ENCODE measurements at regions not wholly inside any gene's neighbourhood (a gene's known extent, or its start where the extent isn't known, plus 50 kb on each side); places are given as distances from the start of the nearest gene placed in this dataset.
"Not testable (repeated sequence)": the region's sequence is repeated elsewhere in the genome, so short reads cannot be mapped to it uniquely, and the experiment has no call there.

DNA sequence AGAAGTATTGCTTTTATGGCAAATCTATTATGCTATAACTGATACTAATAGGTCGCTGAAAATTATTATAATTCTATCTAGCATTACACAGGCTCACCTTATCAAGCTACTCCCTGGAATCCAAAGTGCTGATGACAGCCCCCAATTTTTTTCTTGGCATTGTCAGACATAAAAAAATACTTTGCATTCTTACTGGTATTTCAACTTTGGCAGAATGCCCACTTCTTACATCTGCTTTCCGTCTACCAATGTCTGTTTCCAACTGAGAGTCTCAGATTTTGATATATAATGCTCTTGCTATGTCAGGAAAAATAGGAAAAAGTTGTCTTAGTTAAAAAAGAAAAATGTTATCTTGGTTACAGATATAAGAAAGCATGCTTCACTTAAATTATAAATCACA lies 615.4 kb downstream of the C12orf50 start:
- DNase-seq (no peak), ATAC-seq (no peak)
- Mint-ChIP-seq H3K27ac (no peak overlapping the region), H3K27me3 (no peaks in the 10 kb centered on the region), H3K9me3 (peaks cover 12% of the 10 kb centered on the region), H3K4me3 (no peak overlapping the region), H3K4me1 (ENCODE audit: low read depth) (no peaks in the 10 kb centered on the region), H3K36me3 (ENCODE audit: low read depth) (no peaks in the 10 kb centered on the region)
- ChIA-PET CTCF (no interaction called here), POLR2A (no interaction called here)
- intact Hi-C loops (cut with micrococcal nuclease): no loop called here
- TF ChIP-seq, protein P1, sequence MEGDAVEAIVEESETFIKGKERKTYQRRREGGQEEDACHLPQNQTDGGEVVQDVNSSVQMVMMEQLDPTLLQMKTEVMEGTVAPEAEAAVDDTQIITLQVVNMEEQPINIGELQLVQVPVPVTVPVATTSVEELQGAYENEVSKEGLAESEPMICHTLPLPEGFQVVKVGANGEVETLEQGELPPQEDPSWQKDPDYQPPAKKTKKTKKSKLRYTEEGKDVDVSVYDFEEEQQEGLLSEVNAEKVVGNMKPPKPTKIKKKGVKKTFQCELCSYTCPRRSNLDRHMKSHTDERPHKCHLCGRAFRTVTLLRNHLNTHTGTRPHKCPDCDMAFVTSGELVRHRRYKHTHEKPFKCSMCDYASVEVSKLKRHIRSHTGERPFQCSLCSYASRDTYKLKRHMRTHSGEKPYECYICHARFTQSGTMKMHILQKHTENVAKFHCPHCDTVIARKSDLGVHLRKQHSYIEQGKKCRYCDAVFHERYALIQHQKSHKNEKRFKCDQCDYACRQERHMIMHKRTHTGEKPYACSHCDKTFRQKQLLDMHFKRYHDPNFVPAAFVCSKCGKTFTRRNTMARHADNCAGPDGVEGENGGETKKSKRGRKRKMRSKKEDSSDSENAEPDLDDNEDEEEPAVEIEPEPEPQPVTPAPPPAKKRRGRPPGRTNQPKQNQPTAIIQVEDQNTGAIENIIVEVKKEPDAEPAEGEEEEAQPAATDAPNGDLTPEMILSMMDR (IDR thresholded peaks at IDR 0.05): no peak

DNA sequence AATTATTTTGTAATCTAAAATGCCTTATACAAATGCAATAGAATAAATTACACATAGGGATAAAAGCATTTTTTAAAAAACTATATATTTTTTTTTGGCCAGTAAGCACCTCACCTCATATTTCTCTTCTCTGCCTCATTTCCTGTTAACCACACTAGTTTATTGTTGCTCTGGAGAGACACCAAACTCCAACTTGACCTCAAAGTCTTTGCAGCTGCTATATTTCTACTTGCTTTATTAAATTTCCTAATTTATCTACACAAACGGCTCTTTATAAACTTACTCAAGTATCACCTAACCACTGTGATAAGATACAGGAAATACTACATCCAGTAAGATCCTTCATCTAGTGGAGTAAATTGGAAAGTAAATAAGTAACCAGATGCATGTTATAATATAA lies 622.3 kb downstream of the C12orf50 start:
- H3K4me3 Mint-ChIP-seq: no peak overlapping the region
- H3K4me1 Mint-ChIP-seq (ENCODE audit: low read depth): no peaks in the 10 kb centered on the region
- DNase-seq (no peak), ATAC-seq (no peak)
- no peak overlapping the region for H3K27ac Mint-ChIP-seq
- no peaks in the 10 kb centered on the region for H3K27me3 Mint-ChIP-seq
- TF ChIP-seq, protein P1 (IDR thresholded peaks at IDR 0.05): no peak
- ChIA-PET CTCF (no interaction called here), POLR2A (no interaction called here)
- intact Hi-C loops (cut with micrococcal nuclease): no loop called here
- peaks cover 8% of the 10 kb centered on the region for H3K9me3 Mint-ChIP-seq
- no peaks in the 10 kb centered on the region for H3K36me3 Mint-ChIP-seq (ENCODE audit: low read depth)

DNA sequence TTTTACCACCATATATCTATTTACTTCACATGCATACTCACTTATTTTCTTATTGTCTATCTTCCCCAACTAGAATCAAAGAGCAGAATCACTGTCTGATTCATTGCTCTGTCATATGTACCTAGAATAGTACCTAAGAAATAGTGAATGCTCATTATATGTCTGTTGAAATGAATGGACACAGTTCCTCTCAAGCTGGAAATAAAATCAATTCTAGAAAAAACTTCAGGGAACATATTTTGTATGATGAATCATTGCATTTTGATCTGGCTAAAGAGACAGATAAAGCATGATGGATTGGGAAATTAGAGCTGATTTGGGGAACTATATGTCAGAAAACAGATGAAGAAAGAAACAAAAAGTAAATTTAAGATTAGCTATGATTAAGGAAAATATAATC lies 623.3 kb downstream of the C12orf50 start:
- DNase-seq (no peak), ATAC-seq (no peak)
- intact Hi-C loops (cut with micrococcal nuclease): no loop called here
- TF ChIP-seq, protein P1 (IDR thresholded peaks at IDR 0.05): no peak
- ChIA-PET CTCF (no interaction called here), POLR2A (no interaction called here)
- no peaks in the 10 kb centered on the region for H3K4me1 Mint-ChIP-seq (ENCODE audit: low read depth)
- H3K36me3 Mint-ChIP-seq (ENCODE audit: low read depth): no peaks in the 10 kb centered on the region
- H3K4me3 Mint-ChIP-seq: no peak overlapping the region
- H3K27ac Mint-ChIP-seq: no peak overlapping the region
- H3K9me3 Mint-ChIP-seq: peaks cover 7% of the 10 kb centered on the region
- no peaks in the 10 kb centered on the region for H3K27me3 Mint-ChIP-seq

DNA sequence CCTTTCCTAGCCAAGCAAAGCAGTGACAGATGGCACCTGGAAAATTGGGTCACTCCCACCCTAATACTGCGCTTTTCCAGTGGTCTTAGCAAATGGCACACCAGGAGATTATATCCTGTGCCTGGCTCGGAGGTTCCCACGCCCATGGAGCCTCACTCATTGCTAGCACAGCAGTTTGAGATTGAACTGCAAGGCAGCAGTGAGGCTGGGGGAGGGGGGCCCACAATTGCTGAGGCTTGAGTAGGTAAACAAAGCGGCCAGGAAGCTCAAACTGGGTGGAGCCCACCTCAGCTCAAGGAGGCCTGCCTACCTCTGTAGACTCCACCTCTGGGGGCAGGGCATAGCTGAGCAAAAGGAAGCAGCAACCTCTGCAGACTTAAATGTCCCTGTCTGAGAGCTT lies 635.0 kb downstream of the C12orf50 start:
- ATAC-seq; POLR2A ChIA-PET; H3K4me3 Mint-ChIP-seq; CTCF ChIA-PET; DNase-seq; H3K27ac Mint-ChIP-seq; intact Hi-C loops (cut with micrococcal nuclease); H3K27me3 Mint-ChIP-seq; H3K36me3 Mint-ChIP-seq (ENCODE audit: low read depth); H3K4me1 Mint-ChIP-seq (ENCODE audit: low read depth): not testable (repeated sequence)
- H3K9me3 Mint-ChIP-seq: peaks cover 14% of the 10 kb centered on the region

DNA sequence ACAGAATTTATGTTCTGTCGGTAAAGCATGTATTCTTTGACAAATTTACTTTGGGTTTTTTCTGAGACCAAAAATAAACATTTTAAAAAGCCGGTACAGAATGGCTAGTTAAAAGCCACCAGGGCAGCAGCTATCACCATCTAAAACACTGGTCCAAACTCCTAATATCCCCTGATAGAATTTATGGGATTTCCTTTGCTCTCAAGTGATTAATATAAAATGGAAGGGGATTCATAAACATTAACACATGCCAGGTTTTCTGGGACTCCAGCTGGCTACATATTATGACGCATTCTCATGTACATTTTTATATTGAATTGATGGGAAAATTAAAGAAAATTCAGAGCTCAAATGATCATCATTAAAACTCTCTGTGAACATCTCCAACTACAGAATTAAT lies 640.8 kb downstream of the C12orf50 start:
- intact Hi-C loops (cut with micrococcal nuclease): no loop called here
- TF ChIP-seq, protein P1 (IDR thresholded peaks at IDR 0.05): no peak
- Mint-ChIP-seq H3K4me1 (ENCODE audit: low read depth) (no peaks in the 10 kb centered on the region), H3K27ac (no peak overlapping the region), H3K27me3 (no peaks in the 10 kb centered on the region), H3K4me3 (no peak overlapping the region), H3K36me3 (ENCODE audit: low read depth) (no peaks in the 10 kb centered on the region), H3K9me3 (peaks cover 7% of the 10 kb centered on the region)
- DNase-seq: no peak
- ChIA-PET POLR2A (no interaction called here), CTCF (no interaction called here)
- ATAC-seq: no peak

DNA sequence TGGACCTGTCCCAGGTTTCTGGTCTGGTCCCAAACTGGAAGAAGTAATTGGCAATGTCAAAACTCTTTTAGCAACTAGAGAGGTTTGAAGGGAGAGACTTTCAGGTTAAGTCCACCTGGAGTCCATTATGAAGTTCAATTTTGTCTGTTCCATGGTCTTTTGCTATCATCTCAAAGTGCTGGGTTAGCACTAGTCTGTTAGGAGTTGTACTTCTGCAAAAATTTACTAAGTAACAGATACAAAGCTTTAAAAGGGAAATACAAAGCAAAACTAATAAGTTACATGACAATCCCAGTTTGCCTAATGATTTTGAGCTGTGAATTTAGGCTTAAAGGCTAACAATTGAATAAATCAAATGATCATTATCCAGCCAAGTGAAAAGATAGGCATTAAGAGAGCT lies 643.9 kb downstream of the C12orf50 start:
- CTCF ChIA-PET: no interaction called here

More for the DNA sequence above, 643.9 kb downstream of the C12orf50 start:
- POLR2A ChIA-PET: no interaction called here
- TF ChIP-seq, protein P1 (IDR thresholded peaks at IDR 0.05): no peak
- H3K4me1 Mint-ChIP-seq (ENCODE audit: low read depth): no peaks in the 10 kb centered on the region
- H3K27me3 Mint-ChIP-seq: no peaks in the 10 kb centered on the region
- no peak overlapping the region for H3K27ac Mint-ChIP-seq
- H3K4me3 Mint-ChIP-seq: no peak overlapping the region
- H3K36me3 Mint-ChIP-seq (ENCODE audit: low read depth): no peaks in the 10 kb centered on the region
- peaks cover 4% of the 10 kb centered on the region for H3K9me3 Mint-ChIP-seq
- intact Hi-C loops (cut with micrococcal nuclease): no loop called here
- no peak for ATAC-seq
- no peak for DNase-seq
